ENCODE measurements at regions not wholly inside any gene's neighbourhood (a gene's known extent, or its start where the extent isn't known, plus 50 kb on each side); places are given as distances from the start of the nearest gene placed in this dataset.

DNA sequence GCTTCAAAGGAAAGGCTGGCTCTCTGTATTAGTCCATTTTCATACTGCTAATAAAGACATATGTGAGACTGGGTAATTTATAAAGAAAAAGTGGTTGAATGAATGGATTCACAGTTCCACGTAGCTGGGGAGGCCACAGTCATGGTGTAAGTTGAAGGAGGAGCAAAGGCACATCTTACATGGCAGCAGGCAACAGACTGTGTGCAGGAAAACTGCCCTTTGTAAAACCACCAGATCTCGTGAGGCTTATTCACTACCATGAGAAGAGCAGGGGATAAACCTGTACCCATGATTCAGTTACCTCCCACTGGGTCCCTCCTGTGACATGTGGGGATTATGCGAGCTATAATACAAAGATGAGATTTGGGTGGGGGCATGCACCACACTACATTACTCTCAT lies 1486.6 kb downstream of the PCDH7 start:
- TF ChIP-seq, protein P1, sequence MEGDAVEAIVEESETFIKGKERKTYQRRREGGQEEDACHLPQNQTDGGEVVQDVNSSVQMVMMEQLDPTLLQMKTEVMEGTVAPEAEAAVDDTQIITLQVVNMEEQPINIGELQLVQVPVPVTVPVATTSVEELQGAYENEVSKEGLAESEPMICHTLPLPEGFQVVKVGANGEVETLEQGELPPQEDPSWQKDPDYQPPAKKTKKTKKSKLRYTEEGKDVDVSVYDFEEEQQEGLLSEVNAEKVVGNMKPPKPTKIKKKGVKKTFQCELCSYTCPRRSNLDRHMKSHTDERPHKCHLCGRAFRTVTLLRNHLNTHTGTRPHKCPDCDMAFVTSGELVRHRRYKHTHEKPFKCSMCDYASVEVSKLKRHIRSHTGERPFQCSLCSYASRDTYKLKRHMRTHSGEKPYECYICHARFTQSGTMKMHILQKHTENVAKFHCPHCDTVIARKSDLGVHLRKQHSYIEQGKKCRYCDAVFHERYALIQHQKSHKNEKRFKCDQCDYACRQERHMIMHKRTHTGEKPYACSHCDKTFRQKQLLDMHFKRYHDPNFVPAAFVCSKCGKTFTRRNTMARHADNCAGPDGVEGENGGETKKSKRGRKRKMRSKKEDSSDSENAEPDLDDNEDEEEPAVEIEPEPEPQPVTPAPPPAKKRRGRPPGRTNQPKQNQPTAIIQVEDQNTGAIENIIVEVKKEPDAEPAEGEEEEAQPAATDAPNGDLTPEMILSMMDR (IDR thresholded peaks at IDR 0.05; ENCODE audit: borderline replicate concordance, insufficient read depth, low read depth, low read length): no peak
- H3K4me3 ChIP-seq (ENCODE audit: low read depth, low read length): no peak overlapping the region

DNA sequence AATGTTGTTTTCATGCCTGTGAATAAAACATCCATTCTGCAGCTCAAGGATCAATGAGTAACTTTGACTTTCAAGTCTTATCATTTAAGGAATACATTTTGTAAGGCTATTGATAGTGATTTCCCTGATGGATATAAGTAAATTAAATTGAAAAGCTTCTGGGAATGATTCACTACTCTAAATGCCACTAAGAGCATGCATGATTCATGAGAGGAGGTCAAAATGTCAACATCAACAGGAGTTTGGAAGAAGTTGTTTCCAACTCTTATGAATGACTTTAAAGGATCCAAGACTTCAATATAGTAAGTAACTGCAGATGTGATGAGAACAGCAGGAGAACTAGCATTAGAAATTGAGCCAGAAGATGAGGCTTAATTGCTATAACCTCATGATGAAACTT lies 1487.3 kb downstream of the PCDH7 start:
- TF ChIP-seq, protein P1 (IDR thresholded peaks at IDR 0.05; ENCODE audit: borderline replicate concordance, insufficient read depth, low read depth, low read length): no peak
- no peak overlapping the region for H3K4me3 ChIP-seq (ENCODE audit: low read depth, low read length)

DNA sequence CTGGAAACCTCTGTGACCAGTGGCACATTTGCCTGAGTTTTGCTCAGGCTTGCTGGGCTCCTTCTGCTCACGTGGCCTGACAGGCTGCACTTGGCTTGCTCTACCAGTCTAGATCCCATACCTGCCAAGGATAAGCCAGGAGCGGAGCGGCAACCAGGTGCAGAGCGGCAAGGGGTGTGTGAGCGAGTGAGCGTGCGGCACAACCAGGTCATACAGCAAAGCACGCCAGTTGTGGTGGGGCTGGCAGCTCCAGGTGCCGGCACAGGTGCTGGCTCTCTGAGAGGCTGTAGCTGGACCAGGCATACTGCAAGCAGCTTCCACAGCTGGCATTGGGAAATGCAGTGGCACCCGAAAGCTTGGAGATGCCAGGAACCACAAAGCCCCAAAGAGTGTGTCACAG lies 1495.1 kb downstream of the PCDH7 start:
- TF ChIP-seq, protein P1 (IDR thresholded peaks at IDR 0.05; ENCODE audit: borderline replicate concordance, insufficient read depth, low read depth, low read length): no peak

DNA sequence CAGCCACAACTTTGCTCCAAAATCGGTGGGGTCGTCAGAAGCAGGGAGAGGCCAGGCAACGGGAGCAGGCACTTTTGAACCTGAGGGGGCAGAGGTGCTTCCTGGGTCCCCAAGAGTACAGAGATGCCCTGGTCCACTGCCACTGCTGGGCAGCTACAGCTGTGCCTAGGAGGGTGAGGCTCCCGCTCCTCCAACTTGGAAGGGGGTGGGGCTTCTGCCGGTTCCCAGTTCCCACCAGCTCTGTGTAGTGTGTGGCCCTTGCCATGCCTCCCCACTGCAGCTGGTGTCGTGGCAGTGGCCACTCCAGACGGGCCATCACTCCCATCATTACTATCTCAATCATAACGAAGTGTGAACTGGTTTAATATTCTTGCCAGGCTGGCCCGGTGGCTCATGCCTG lies 1496.3 kb downstream of the PCDH7 start:
- no peak overlapping the region for H3K4me3 ChIP-seq (ENCODE audit: low read depth, low read length)
- TF ChIP-seq, protein P1 (IDR thresholded peaks at IDR 0.05; ENCODE audit: borderline replicate concordance, insufficient read depth, low read depth, low read length): no peak

More for the DNA sequence above, 1495.1 kb downstream of the PCDH7 start:
- H3K4me3 ChIP-seq (ENCODE audit: low read depth, low read length): no peak overlapping the region

DNA sequence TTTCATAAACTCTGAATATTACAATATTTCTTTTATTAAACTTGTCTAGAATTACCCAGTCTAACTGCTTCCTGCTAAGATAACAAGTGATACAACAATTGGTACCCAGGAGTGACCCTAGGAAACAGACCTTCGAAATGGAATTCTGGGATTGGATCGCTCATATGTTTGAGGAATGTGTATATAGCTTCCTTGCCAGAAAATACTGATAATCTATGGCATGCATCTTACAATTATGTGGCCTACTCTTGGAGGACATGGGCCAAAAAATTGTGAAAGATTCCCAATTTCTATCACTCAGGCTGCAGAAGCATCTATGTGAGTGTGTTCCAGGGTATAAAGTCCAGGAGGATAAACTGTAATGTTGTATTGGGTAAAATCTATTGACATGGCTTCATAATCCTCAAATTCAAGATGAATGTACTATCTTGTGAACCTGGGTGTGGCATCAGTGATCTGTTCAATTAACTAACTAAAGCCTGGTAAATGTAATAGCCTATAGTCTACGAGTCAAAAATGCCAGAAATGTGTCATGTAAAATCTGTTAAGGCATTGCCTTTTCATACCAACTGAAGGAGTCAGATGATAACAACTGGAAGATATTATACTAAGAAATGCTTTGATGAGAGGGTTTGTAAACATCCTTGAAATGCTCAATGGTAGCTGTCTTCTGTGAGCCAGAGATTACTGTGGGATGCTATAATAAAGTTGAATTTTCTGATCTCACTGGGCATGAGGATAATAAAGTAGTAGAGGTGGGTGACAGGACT lies 1499.3 kb downstream of the PCDH7 start:
- no peak overlapping the region for H3K4me3 ChIP-seq (ENCODE audit: low read depth, low read length)
- TF ChIP-seq, protein P1 (IDR thresholded peaks at IDR 0.05; ENCODE audit: borderline replicate concordance, insufficient read depth, low read depth, low read length): no peak

DNA sequence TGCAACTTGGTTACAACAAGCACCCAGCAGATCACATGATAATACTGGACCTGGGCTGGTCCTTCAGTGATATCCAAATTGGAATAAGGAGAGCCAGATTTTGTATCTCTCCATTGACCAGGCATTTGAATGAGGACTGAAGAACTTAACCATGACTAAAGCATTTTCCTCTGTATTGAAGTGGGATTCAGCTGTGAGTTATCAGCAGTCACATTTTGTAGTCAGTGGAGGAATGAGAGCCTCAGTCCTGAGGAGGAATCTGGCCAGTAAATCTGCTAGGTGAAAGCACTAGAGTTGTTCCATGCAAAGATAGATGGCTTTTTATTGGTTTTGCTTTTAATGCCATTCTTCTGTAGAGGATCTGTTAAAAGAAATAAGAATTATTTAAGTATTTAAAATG lies 1506.0 kb downstream of the PCDH7 start:
- TF ChIP-seq, protein P1 (IDR thresholded peaks at IDR 0.05; ENCODE audit: borderline replicate concordance, insufficient read depth, low read depth, low read length): no peak
- no peak overlapping the region for H3K4me3 ChIP-seq (ENCODE audit: low read depth, low read length)

DNA sequence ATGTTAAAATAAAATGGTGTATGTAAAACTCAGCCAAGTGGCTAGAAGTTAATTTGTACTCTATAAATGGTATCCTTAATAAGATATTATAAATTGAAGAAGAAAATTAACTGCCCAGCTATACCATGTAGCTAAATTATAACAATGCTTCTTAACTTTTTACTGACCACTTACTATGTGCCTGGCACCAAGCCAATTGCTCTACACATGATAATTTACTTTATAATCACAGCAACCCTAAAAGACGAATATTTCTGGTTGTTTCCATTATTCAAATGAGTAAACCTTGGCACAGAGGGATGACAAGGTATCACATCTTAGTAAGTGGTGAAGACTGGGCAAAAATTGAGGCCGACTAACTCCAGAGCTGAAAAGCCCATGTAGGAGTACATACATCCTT lies 1506.6 kb downstream of the PCDH7 start:
- TF ChIP-seq, protein P1 (IDR thresholded peaks at IDR 0.05; ENCODE audit: borderline replicate concordance, insufficient read depth, low read depth, low read length): no peak

More for the DNA sequence above, 1506.6 kb downstream of the PCDH7 start:
- H3K4me3 ChIP-seq (ENCODE audit: low read depth, low read length): no peak overlapping the region

Data from GM12875 (cell line).